GM19467 (cell line): ENCODE measurements at regions not wholly inside any gene's neighbourhood (a gene's known extent, or its start where the extent isn't known, plus 50 kb on each side); places are given as distances from the start of the nearest gene placed in this dataset.

Experiments
- ATAC-seq: cut with Tn5 transposase; IDR thresholded peaks from one replicate; pipeline ENCODE4 v1.9.1; 2021; ENCODE audit warnings: mild to moderate bottlenecking, moderate library complexity; ENCODE audit not compliant: unreplicated experiment

DNA sequence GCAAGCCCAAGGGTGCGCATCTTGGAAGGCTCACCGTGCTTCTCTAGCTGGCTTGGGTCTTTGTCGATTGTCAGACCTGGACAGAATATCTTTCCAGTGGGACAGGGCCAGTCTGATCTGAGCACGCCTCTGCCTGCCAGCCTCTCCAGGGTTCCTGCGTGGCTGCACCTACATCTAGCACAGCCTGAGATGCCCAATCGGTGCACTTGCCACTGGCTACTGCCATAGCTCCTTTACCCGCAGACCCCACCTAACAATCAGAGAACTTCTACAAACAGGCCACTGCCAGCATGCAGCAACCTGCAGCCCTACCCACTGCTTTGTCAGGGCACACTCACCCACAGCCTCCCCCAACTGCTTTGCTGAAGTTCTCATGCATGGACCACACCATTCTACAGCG lies 56.7 kb upstream of the PHACTR3 start:
- ATAC-seq: no peak
